OCI-LY7 (cell line): ENCODE measurements at regions not wholly inside any gene's neighbourhood (a gene's known extent, or its start where the extent isn't known, plus 50 kb on each side); places are given as distances from the start of the nearest gene placed in this dataset.

Experiments
- BruUV-seq: library from RNA; stranded (reverse); fragments of 400-500 nt; replicated peaks from 2 replicates; lab custom pipeline; 2021; lab: Mats Ljungman, UMichigan
- CTCF ChIA-PET: fragments of 300-600 bp; sonication (Branson Sonifier 250); formaldehyde crosslinking; loops from one replicate; lab custom pipeline; 2022; ENCODE audit warnings: antibody characterized with exemption; ENCODE audit not compliant: unreplicated experiment; lab: Charles Lee
- POLR2A ChIA-PET: fragments of 300-600 bp; sonication (Branson Sonifier 250); formaldehyde crosslinking; loops from one replicate; lab custom pipeline; 2022; ENCODE audit warnings: antibody characterized with exemption; lab: Charles Lee
- DNase-seq: peaks from one replicate; pipeline ENCODE4 v3.0.0-alpha.2; 2015; ENCODE audit warnings: low spot score
- H2AFZ ChIP-seq: fragments of 200-600 bp; sonication (generic), shearing (Covaris generic); 2 replicates; pipeline ENCODE4 v1.6.1; 2014; ENCODE audit warnings: mild to moderate bottlenecking, antibody characterized with exemption, low read length, moderate library complexity
- H3K27ac ChIP-seq: fragments of 200-600 bp; sonication (generic); 2 replicates; pipeline ENCODE4 v1.5.1; 2014; ENCODE audit warnings: mixed run types, low read depth, mild to moderate bottlenecking, moderate library complexity, low read length, inconsistent platforms; ENCODE audit not compliant: poor library complexity, severe bottlenecking
- H3K36me3 ChIP-seq: fragments of 200-600 bp; sonication (generic); 2 replicates; pipeline ENCODE4 v1.6.1; 2014; ENCODE audit warnings: mild to moderate bottlenecking, antibody characterized with exemption, low read length, moderate library complexity, mixed read lengths; ENCODE audit not compliant: insufficient read depth
- H3K4me1 ChIP-seq: fragments of 200-600 bp; sonication (generic); 2 replicates; pipeline ENCODE4 v1.5.1; 2014; ENCODE audit warnings: mild to moderate bottlenecking, low read length; ENCODE audit not compliant: insufficient read depth, poor library complexity, severe bottlenecking
- H3K4me2 ChIP-seq: fragments of 200-600 bp; sonication (generic); 2 replicates; pipeline ENCODE4 v1.6.1; 2014; ENCODE audit warnings: mild to moderate bottlenecking, low read length
- H3K4me3 ChIP-seq: fragments of 200-600 bp; sonication (generic); 2 replicates; pipeline ENCODE4 v1.5.1; 2014; ENCODE audit warnings: mild to moderate bottlenecking, low read depth, low read length; ENCODE audit not compliant: poor library complexity, severe bottlenecking
- H3K79me2 ChIP-seq: fragments of 200-600 bp; sonication (generic); 2 replicates; pipeline ENCODE4 v1.6.1; 2016; ENCODE audit warnings: low read depth, mild to moderate bottlenecking, low read length, moderate library complexity, mixed read lengths; ENCODE audit not compliant: insufficient read depth
- H3K9me2 ChIP-seq: fragments of 200-600 bp; sonication (generic); 2 replicates; pipeline ENCODE4 v1.6.1; 2016; ENCODE audit warnings: mild to moderate bottlenecking, low read length, mixed read lengths; ENCODE audit not compliant: insufficient read depth
- H3K9me3 ChIP-seq: fragments of 200-600 bp; sonication (generic); 2 replicates; pipeline ENCODE4 v1.6.1; 2014; ENCODE audit warnings: mild to moderate bottlenecking, mixed run types, low read length, mixed read lengths
- H4K20me1 ChIP-seq: fragments of 200-600 bp; sonication (generic); 2 replicates; pipeline ENCODE4 v1.6.1; 2014; ENCODE audit warnings: mild to moderate bottlenecking, antibody characterized with exemption, low read length, moderate library complexity, mixed read lengths; ENCODE audit not compliant: insufficient read depth
- CTCF ChIP-seq: fragments of 200-600 bp; sonication (generic); conservative IDR thresholded peaks from 2 replicates; pipeline ENCODE4 v1.5.1; 2014; ENCODE audit warnings: mild to moderate bottlenecking, antibody characterized with exemption, low read length, moderate library complexity, mixed read lengths
- EZH2phosphoT487 ChIP-seq: fragments of 200-600 bp; sonication (generic); IDR thresholded peaks from 2 replicates; pipeline ENCODE4 v1.6.1; 2018; ENCODE audit warnings: low read depth, borderline replicate concordance, mild to moderate bottlenecking, mixed run types, antibody characterized with exemption, low read length, moderate library complexity, mixed read lengths
- intact Hi-C: fragments of 100-400 bp; cut with micrococcal nuclease; formaldehyde crosslinking; loops from one replicate; pipeline ENCODE4 v1.10.0; 2022; ENCODE audit not compliant: unreplicated experiment

GRCh38 chr3:72289692-72290071, 504.7 kb upstream of the PROK2 start:
- CTCF ChIA-PET = interaction anchor here (1.7 kb wide), 1 partner anchor 21 kb away, joined by 4 read pairs; no protein-coding TSS in a partner anchor
- peak overlapping the region; percentile 90 for H2AFZ ChIP-seq

GRCh38 chr3:72288955-72289691, 504.2 kb upstream of the PROK2 start:
- ChIA-PET POLR2A (interaction anchor here (0.6 to 2.1 kb wide), 9 partner anchors 10 to 209 kb away, joined by 3 to 8 read pairs (median 3); no protein-coding TSS in a partner anchor), CTCF (interaction anchor here (1.7 kb wide), 1 partner anchor 21 kb away, joined by 4 read pairs; no protein-coding TSS in a partner anchor)
- peak overlapping the region; percentile 60 for H3K4me3 ChIP-seq
- H3K27ac ChIP-seq = peak overlapping the region; percentile 13
- no peaks in the 10 kb centered on the region for H3K36me3 ChIP-seq
- no peaks in the 10 kb centered on the region for H3K79me2 ChIP-seq
- DNase-seq = peak; percentile 71
- no peaks in the 10 kb centered on the region for H3K9me2 ChIP-seq
- BruUV-seq = no TSS peak
- intact Hi-C loops = no loop called here
- H3K4me2 ChIP-seq = peak overlapping the region; percentile 92
- H4K20me1 ChIP-seq = no peaks in the 10 kb centered on the region
- peak overlapping the region; percentile 90 for H2AFZ ChIP-seq
- H3K4me1 ChIP-seq = peaks cover 22% of the 10 kb centered on the region
- H3K9me3 ChIP-seq = no peaks in the 10 kb centered on the region
- TF ChIP-seq EZH2phosphoT487 (no peak), CTCF (no peak)

More at GRCh38 chr3:72289692-72290071, 504.7 kb upstream of the PROK2 start:
- Histone ChIP-seq H3K4me3 (peak overlapping the region; percentile 60), H3K9me2 (no peaks in the 10 kb centered on the region), H3K4me1 (peaks cover 22% of the 10 kb centered on the region), H3K9me3 (no peaks in the 10 kb centered on the region), H3K79me2 (no peaks in the 10 kb centered on the region), H3K27ac (peak overlapping the region; percentile 13), H3K36me3 (no peaks in the 10 kb centered on the region), H3K4me2 (peak overlapping the region; percentile 92), H4K20me1 (no peaks in the 10 kb centered on the region)
- no peak for DNase-seq
- TF ChIP-seq EZH2phosphoT487 = no peak
- TF ChIP-seq CTCF = no peak
- BruUV-seq = no TSS peak
- intact Hi-C loops = no loop called here
- POLR2A ChIA-PET = interaction anchor here (0.6 to 2.1 kb wide), 6 partner anchors 11 to 210 kb away, joined by 3 to 8 read pairs (median 4); no protein-coding TSS in a partner anchor

GRCh38 chr3:72287956-72288355, 503.0 kb upstream of the PROK2 start:
- no peak overlapping the region for H3K4me3 ChIP-seq
- no TSS peak for BruUV-seq
- ChIA-PET CTCF (no interaction called here), POLR2A (interaction anchor here (2.1 kb wide), 1 partner anchor 9 kb away, joined by 8 read pairs; no protein-coding TSS in a partner anchor)
- H3K9me2 ChIP-seq = no peaks in the 10 kb centered on the region
- H2AFZ ChIP-seq = no peak overlapping the region
- no peaks in the 10 kb centered on the region for H4K20me1 ChIP-seq
- intact Hi-C loops = no loop called here
- peaks cover 22% of the 10 kb centered on the region for H3K4me1 ChIP-seq
- no peak overlapping the region for H3K4me2 ChIP-seq
- TF ChIP-seq CTCF (no peak), EZH2phosphoT487 (no peak)
- no peak overlapping the region for H3K27ac ChIP-seq
- DNase-seq = no peak
- no peaks in the 10 kb centered on the region for H3K79me2 ChIP-seq
- H3K36me3 ChIP-seq = no peaks in the 10 kb centered on the region
- H3K9me3 ChIP-seq = peaks cover 5% of the 10 kb centered on the region; the same call in 1 of the 2 replicates
